NT2/D1 (cell line): ENCODE measurements at regions not wholly inside any gene's neighbourhood (a gene's known extent, or its start where the extent isn't known, plus 50 kb on each side); places are given as distances from the start of the nearest gene placed in this dataset.

ENCODE experiments used
- SUZ12 ChIP-seq: IDR thresholded peaks from 2 replicates; pipeline ENCODE4 v1.6.1; 2011; ENCODE audit not compliant: insufficient read length, insufficient read depth; ENCODE audit errors: extremely low read depth
- YY1 ChIP-seq: IDR thresholded peaks from 2 replicates; pipeline ENCODE4 v1.6.1; 2011; ENCODE audit not compliant: insufficient read length, insufficient read depth
- ZNF274 ChIP-seq: IDR thresholded peaks from 2 replicates; pipeline ENCODE4 v1.6.1; 2011; ENCODE audit warnings: mild to moderate bottlenecking, low read depth, low read length

DNA sequence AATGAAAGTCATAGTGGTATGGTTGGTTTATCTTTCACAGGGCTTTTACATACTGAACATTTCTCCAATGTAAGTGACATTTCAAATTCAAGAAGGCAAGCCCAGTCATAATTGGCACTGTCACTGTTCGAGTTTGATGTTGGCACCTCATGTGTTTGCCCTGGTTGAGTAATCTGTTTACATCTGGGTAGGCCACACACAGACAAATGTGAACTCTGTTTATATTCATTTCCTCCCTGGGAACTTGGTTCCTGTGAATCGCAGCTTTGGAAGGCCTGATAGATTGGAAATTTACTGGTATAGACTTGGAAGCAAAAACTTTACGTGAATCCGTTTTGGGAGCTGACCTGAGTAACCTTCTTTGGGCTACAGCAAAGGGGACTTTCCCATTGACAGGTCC is 395.2 kb upstream of the AZI2 start:
- TF ChIP-seq ZNF274 (no peak), YY1 (no peak), SUZ12 (no peak)
